ENCODE measurements at regions not wholly inside any gene's neighbourhood (a gene's known extent, or its start where the extent isn't known, plus 50 kb on each side); places are given as distances from the start of the nearest gene placed in this dataset.

DNA sequence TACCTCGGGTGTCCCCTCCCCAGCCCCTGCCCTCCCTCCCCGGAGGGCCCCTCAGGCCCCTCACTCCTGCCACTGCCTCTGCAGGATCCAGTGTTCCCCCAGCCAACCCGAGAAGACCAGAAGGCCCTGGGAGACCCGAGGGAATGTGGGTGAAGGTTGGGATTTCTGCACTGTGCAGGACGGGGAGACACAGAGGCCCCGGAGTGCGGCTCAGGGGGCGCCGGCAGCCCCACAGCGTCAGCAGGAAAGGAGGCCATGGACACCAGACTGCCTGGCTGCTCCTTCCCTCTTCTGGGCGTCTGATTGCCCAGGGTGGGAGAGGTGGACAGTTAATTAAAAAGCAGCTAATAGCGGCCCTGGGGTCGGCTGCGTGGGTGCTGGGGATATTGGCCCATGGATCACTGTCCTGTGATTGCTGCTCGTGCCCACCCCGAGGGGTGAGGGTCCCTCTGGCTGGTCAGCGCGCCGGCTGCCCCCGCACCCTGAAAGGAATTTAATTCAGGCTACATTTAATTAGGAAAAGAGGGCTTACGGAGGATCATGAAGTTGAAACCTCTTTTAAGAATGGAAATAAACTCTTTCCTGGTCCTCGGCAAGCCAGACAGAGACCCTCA lies 57.8 kb upstream of the NKX1-1 start:
- Histone ChIP-seq H2AFZ (ENCODE audit: low read depth, low read length) (no peak overlapping the region), H3K4me3 (ENCODE audit: low read depth in 1 of 2, low read length in 2 of 2) (no peak overlapping the region), H3K27me3 (ENCODE audit: insufficient read depth, low read length, poor library complexity) (no peaks in the 10 kb centered on the region), H3K79me2 (ENCODE audit: insufficient read depth, low read length) (no peaks in the 10 kb centered on the region), H3K4me2 (ENCODE audit: insufficient read depth, low read length) (no peak overlapping the region), H3K9me3 (ENCODE audit: insufficient read depth, low read length, severe bottlenecking) (no peaks in the 10 kb centered on the region), H3K4me1 (ENCODE audit: insufficient read depth, low read length) (no peaks in the 10 kb centered on the region), H3K9ac (ENCODE audit: low read depth, low read length) (no peak overlapping the region), H3K27ac (ENCODE audit: low read length) (no peak overlapping the region), H4K20me1 (ENCODE audit: insufficient read depth, low read length) (peaks cover 6% of the 10 kb centered on the region; the same call in 1 of the 2 replicates), H3K36me3 (ENCODE audit: insufficient read depth, low read length) (no peaks in the 10 kb centered on the region)
- no peak for TF ChIP-seq EZH2 (IDR thresholded peaks at IDR 0.05; ENCODE audit: borderline replicate concordance, low read depth, low read length, severe bottlenecking)
- TF ChIP-seq, protein P1, sequence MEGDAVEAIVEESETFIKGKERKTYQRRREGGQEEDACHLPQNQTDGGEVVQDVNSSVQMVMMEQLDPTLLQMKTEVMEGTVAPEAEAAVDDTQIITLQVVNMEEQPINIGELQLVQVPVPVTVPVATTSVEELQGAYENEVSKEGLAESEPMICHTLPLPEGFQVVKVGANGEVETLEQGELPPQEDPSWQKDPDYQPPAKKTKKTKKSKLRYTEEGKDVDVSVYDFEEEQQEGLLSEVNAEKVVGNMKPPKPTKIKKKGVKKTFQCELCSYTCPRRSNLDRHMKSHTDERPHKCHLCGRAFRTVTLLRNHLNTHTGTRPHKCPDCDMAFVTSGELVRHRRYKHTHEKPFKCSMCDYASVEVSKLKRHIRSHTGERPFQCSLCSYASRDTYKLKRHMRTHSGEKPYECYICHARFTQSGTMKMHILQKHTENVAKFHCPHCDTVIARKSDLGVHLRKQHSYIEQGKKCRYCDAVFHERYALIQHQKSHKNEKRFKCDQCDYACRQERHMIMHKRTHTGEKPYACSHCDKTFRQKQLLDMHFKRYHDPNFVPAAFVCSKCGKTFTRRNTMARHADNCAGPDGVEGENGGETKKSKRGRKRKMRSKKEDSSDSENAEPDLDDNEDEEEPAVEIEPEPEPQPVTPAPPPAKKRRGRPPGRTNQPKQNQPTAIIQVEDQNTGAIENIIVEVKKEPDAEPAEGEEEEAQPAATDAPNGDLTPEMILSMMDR (IDR thresholded peaks at IDR 0.05; ENCODE audit: borderline replicate concordance, extremely low read depth, low read length, poor library complexity, severe bottlenecking): no peak
- ATAC-seq (ENCODE audit: insufficient read depth, low read depth) (no peak), DNase-seq (no peak)

DNA sequence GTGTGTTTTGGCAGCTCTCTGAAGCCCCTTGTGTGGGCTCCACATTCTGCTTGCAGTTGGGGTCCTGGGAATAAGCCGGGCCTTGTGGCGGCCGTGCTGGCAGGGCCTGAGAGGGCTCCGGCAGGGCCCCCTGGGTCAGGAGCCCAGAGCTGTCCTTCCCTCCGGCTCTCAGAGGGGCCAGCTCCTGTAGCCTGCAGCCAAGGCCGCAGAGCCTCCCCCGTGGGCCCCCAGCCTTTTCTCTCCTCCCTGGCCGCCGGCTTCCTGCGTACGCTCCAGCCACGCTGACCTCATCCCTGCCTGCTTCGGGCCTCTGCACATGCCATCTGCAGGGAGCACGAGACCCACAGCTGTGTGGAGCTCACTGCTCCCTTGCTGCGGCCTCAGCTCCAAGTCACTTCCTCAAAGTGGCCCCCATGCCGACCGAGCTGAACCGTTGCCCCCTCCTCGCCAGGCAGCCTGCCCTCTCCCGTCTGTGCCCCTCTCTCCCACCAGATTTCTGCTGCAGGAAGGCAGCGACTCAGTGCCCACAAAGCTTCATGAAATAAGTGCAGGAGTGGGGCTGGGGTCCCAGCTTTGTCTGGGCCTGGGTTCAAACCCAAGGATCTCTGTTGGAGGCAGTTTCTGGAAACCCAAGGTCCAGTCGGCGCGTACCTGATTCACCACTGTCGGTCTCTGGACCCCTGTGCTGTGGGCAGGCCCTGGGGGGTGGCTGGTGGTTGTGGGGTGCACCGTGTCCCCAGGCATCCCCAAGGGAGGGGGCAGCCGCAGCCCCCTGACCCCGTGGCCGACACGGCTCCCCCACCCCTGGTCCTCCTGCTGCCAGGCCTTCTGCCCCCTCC lies 57.1 kb upstream of the NKX1-1 start:
- no peak overlapping the region for H2AFZ ChIP-seq (ENCODE audit: low read depth, low read length)
- peaks cover 6% of the 10 kb centered on the region; the same call in 1 of the 2 replicates for H4K20me1 ChIP-seq (ENCODE audit: insufficient read depth, low read length)
- no peak overlapping the region for H3K4me2 ChIP-seq (ENCODE audit: insufficient read depth, low read length)
- no peak overlapping the region for H3K9ac ChIP-seq (ENCODE audit: low read depth, low read length)
- TF ChIP-seq, protein P1 (IDR thresholded peaks at IDR 0.05; ENCODE audit: borderline replicate concordance, extremely low read depth, low read length, poor library complexity, severe bottlenecking): no peak
- TF ChIP-seq EZH2 (IDR thresholded peaks at IDR 0.05; ENCODE audit: borderline replicate concordance, low read depth, low read length, severe bottlenecking): no peak
- ATAC-seq (ENCODE audit: insufficient read depth, low read depth) (no peak), DNase-seq (no peak)
- no peaks in the 10 kb centered on the region for H3K4me1 ChIP-seq (ENCODE audit: insufficient read depth, low read length)
- H3K79me2 ChIP-seq (ENCODE audit: insufficient read depth, low read length): no peaks in the 10 kb centered on the region
- H3K9me3 ChIP-seq (ENCODE audit: insufficient read depth, low read length, severe bottlenecking): no peaks in the 10 kb centered on the region
- H3K27ac ChIP-seq (ENCODE audit: low read length): no peak overlapping the region
- H3K36me3 ChIP-seq (ENCODE audit: insufficient read depth, low read length): no peaks in the 10 kb centered on the region
- no peak overlapping the region for H3K4me3 ChIP-seq (ENCODE audit: low read depth in 1 of 2, low read length in 2 of 2)
- peaks cover 6% of the 10 kb centered on the region for H3K27me3 ChIP-seq (ENCODE audit: insufficient read depth, low read length, poor library complexity)

DNA sequence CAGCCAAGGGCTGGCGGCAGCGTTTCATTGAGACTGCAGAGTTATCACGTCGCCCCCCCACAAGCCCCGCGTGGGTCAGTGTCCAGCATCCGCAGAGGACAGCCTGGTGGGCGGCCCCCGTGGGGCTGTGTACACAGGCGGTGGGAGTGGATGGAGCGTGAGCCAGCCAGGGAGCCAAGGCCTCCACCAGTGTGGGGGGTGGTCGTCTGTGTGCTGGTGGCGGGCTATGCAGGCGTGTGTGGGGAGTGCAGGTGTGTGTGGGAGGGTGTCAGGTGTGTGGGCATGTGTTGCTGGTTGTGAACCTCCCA lies 56.5 kb upstream of the NKX1-1 start:
- H3K27ac ChIP-seq (ENCODE audit: low read length): no peak overlapping the region

More for the DNA sequence above, 56.5 kb upstream of the NKX1-1 start:
- H3K4me3 ChIP-seq (ENCODE audit: low read depth in 1 of 2, low read length in 2 of 2): no peak overlapping the region
- TF ChIP-seq, protein P1 (IDR thresholded peaks at IDR 0.05; ENCODE audit: borderline replicate concordance, extremely low read depth, low read length, poor library complexity, severe bottlenecking): no peak
- TF ChIP-seq EZH2 (IDR thresholded peaks at IDR 0.05; ENCODE audit: borderline replicate concordance, low read depth, low read length, severe bottlenecking): no peak
- no peaks in the 10 kb centered on the region for H3K36me3 ChIP-seq (ENCODE audit: insufficient read depth, low read length)
- H3K9me3 ChIP-seq (ENCODE audit: insufficient read depth, low read length, severe bottlenecking): no peaks in the 10 kb centered on the region
- no peaks in the 10 kb centered on the region for H3K4me1 ChIP-seq (ENCODE audit: insufficient read depth, low read length)
- H2AFZ ChIP-seq (ENCODE audit: low read depth, low read length): no peak overlapping the region
- peaks cover 7% of the 10 kb centered on the region for H3K27me3 ChIP-seq (ENCODE audit: insufficient read depth, low read length, poor library complexity)
- H4K20me1 ChIP-seq (ENCODE audit: insufficient read depth, low read length): peaks cover 6% of the 10 kb centered on the region; the same call in 1 of the 2 replicates
- no peaks in the 10 kb centered on the region for H3K79me2 ChIP-seq (ENCODE audit: insufficient read depth, low read length)
- H3K9ac ChIP-seq (ENCODE audit: low read depth, low read length): no peak overlapping the region
- DNase-seq: no peak
- ATAC-seq (ENCODE audit: insufficient read depth, low read depth): no peak
- H3K4me2 ChIP-seq (ENCODE audit: insufficient read depth, low read length): no peak overlapping the region
